T-cell (primary cell): ENCODE measurements at regions not wholly inside any gene's neighbourhood (a gene's known extent, or its start where the extent isn't known, plus 50 kb on each side); places are given as distances from the start of the nearest gene placed in this dataset.

ENCODE experiments used
- ATAC-seq, 4 experiments: fragments of 200-7000 bp in 3 of 4; fragments of 150-1000 bp in 1 of 4; cut with Tn5 transposase; replicated peaks in 1 of 4; 1 replicate in 3 of 4; 2 replicates in 1 of 4; pipeline ENCODE4 v1.10.0; 2021; ENCODE audit warnings: moderate library complexity in 3 of 4, mild to moderate bottlenecking in 2 of 4, moderate number of reproducible peaks in 1 of 4
- CTCF ChIA-PET, 2 donors: fragments of 300-600 bp; sonication (Branson Sonifier 250); formaldehyde crosslinking; loops; one replicate each; lab custom pipeline; 2022; ENCODE audit warnings: antibody characterized with exemption in 2 of 2; lab: Charles Lee
- POLR2A ChIA-PET, 2 donors: fragments of 300-600 bp; sonication (Branson Sonifier 250); formaldehyde crosslinking; loops; one replicate each; lab custom pipeline; 2022; ENCODE audit warnings: antibody characterized with exemption in 2 of 2; lab: Charles Lee
- DNase-seq, 35 experiments: peaks; one replicate each; pipeline versions ENCODE4 v3.0.0 to v3.0.0-alpha.2; 2013 to 2023
- H3K27ac ChIP-seq: one replicate; pipeline ENCODE4 v1.5.1; 2013; ENCODE audit warnings: low read length
- H3K27me3 ChIP-seq, 2 experiments: replicated peaks in 1 of 2; 1 replicate in 1 of 2; 2 replicates in 1 of 2; pipeline versions ENCODE4 v1.6.1 to v1.7.0; 2013; ENCODE audit warnings: low read length in 1 of 2, mixed read lengths in 1 of 2; ENCODE audit not compliant: control insufficient read depth in 2 of 2, insufficient read depth in 2 of 2; ENCODE audit errors: extremely low read depth in 1 of 2
- H3K36me3 ChIP-seq, 2 donors: 1 replicate in 1 of 2; 2 replicates in 1 of 2; pipeline versions ENCODE4 v1.6.1 to v1.7.0; 2013; ENCODE audit warnings: low read length in 1 of 2; ENCODE audit not compliant: control insufficient read depth in 2 of 2, insufficient read depth in 1 of 2; ENCODE audit errors: extremely low read depth in 1 of 2
- H3K4me1 ChIP-seq, 2 experiments: 1 replicate in 1 of 2; 2 replicates in 1 of 2; pipeline versions ENCODE4 v1.6.1 to v1.7.0; 2013; ENCODE audit warnings: low read length in 2 of 2, mixed read lengths in 1 of 2; ENCODE audit not compliant: insufficient read depth in 2 of 2, control insufficient read depth in 1 of 2; ENCODE audit errors: extremely low read depth in 1 of 2
- H3K4me3 ChIP-seq, 2 donors: 1 replicate in 1 of 2; 2 replicates in 1 of 2; pipeline versions ENCODE4 v1.5.1 to v1.7.0; 2013; ENCODE audit warnings: mild to moderate bottlenecking in 2 of 2, low read length in 1 of 2, moderate library complexity in 1 of 2; ENCODE audit not compliant: control insufficient read depth in 1 of 2; ENCODE audit errors: extremely low read depth in 1 of 2
- H3K9me3 ChIP-seq: 2 replicates; pipeline ENCODE4 v1.7.0; 2013
- H3K27ac Mint-ChIP-seq, 2 donors: one replicate each; pipeline ENCODE4 v1.8.0; 2020 to 2021; ENCODE audit warnings: mild to moderate bottlenecking in 2 of 2, mixed read lengths in 2 of 2
- H3K27me3 Mint-ChIP-seq, 2 donors: one replicate each; pipeline ENCODE4 v1.8.0; 2021 to 2022; ENCODE audit warnings: mixed read lengths in 2 of 2
- H3K36me3 Mint-ChIP-seq: one replicate; pipeline ENCODE4 v1.8.0; 2021; ENCODE audit warnings: mixed read lengths
- H3K4me1 Mint-ChIP-seq, 3 donors: one replicate each; pipeline ENCODE4 v1.8.0; 2020 to 2022; ENCODE audit warnings: mixed read lengths in 3 of 3, mild to moderate bottlenecking in 1 of 3
- H3K4me3 Mint-ChIP-seq, 3 donors: one replicate each; pipeline ENCODE4 v1.8.0; 2020 to 2022; ENCODE audit warnings: mild to moderate bottlenecking in 3 of 3, mixed read lengths in 3 of 3, moderate library complexity in 3 of 3
- H3K9me3 Mint-ChIP-seq, 3 donors: one replicate each; pipeline ENCODE4 v1.8.0; 2020 to 2022; ENCODE audit warnings: mixed read lengths in 3 of 3
- WGBS: methylation state at CpG from one replicate; pipeline ENCODE4 v1.1.5; 2013; ENCODE audit warnings: missing lambda C conversion rate; ENCODE audit not compliant: insufficient coverage; 5-methylcytosine and 5-hydroxymethylcytosine counted together

GRCh38 chr4:183392377-183392776 is 52.1 kb upstream of the CDKN2AIP start:
- H3K4me3 Mint-ChIP-seq, result no peak overlapping the region
- no peaks in the 10 kb centered on the region for H3K36me3 Mint-ChIP-seq
- Histone ChIP-seq H3K9me3 (no peaks in the 10 kb centered on the region), H3K27me3 (peaks cover 0 to 30% of the 10 kb centered on the region in 2 experiments), H3K27ac (no peak overlapping the region), H3K4me1 (peaks cover 0 to 13% of the 10 kb centered on the region in 2 experiments), H3K36me3 (no peaks in the 10 kb centered on the region), H3K4me3 (no peak overlapping the region)
- H3K4me1 Mint-ChIP-seq, result peaks cover 17 to 30% (median 21%) of the 10 kb centered on the region in 3 donors
- no CpG with 5 or more reads among the region's 3 CpGs for whole genome bisulfite sequencing
- H3K9me3 Mint-ChIP-seq, result no peaks in the 10 kb centered on the region
- no peak overlapping the region for H3K27ac Mint-ChIP-seq
- ATAC-seq (peak in 2 of 4 experiments; percentile 43 to 65), DNase-seq (no peak)
- POLR2A ChIA-PET, result interaction anchor here in 1 of 2 donors (0.6 kb wide), 1 partner anchor 16 kb away, joined by 7 read pairs; no protein-coding TSS in a partner anchor
- CTCF ChIA-PET, result no interaction called here
- H3K27me3 Mint-ChIP-seq, result peaks cover 3 to 17% of the 10 kb centered on the region in 2 donors

GRCh38 chr4:183393446-183393845 is 51.0 kb upstream of the CDKN2AIP start:
- no peak overlapping the region for H3K4me3 ChIP-seq
- no peak overlapping the region for H3K4me3 Mint-ChIP-seq
- H3K4me1 Mint-ChIP-seq, result peaks cover 23 to 38% (median 28%) of the 10 kb centered on the region in 3 donors
- H3K27ac Mint-ChIP-seq, result no peak overlapping the region
- H3K4me1 ChIP-seq, result peaks cover 9 to 16% of the 10 kb centered on the region in 2 experiments
- POLR2A ChIA-PET, result interaction anchor here in 1 of 2 donors (0.5 kb wide), 1 partner anchor 485 kb away, joined by 6 read pairs; no protein-coding TSS in a partner anchor
- H3K9me3 ChIP-seq, result no peaks in the 10 kb centered on the region
- peaks cover 0 to 13% of the 10 kb centered on the region in 2 donors for H3K27me3 Mint-ChIP-seq
- no peaks in the 10 kb centered on the region for H3K9me3 Mint-ChIP-seq
- no peak for DNase-seq
- 100% methylated on average over 2 of the region's 5 CpGs for WGBS
- peaks cover 0 to 36% of the 10 kb centered on the region in 2 experiments for H3K27me3 ChIP-seq
- no peaks in the 10 kb centered on the region for H3K36me3 ChIP-seq
- no peak overlapping the region for H3K27ac ChIP-seq
- no peaks in the 10 kb centered on the region for H3K36me3 Mint-ChIP-seq
- CTCF ChIA-PET, result interaction anchor here in 1 of 2 donors (0.7 kb wide), 1 partner anchor 131 kb away, joined by 3 read pairs; no protein-coding TSS in a partner anchor
- no peak for ATAC-seq

- DNase-seq (no peak), ATAC-seq (no peak)
- peaks cover 16% of the 10 kb centered on the region in 2 experiments for H3K4me1 ChIP-seq
- Mint-ChIP-seq H3K9me3 (no peaks in the 10 kb centered on the region), H3K4me1 (peaks cover 25 to 46% (median 35%) of the 10 kb centered on the region in 3 donors), H3K27ac (no peak overlapping the region), H3K4me3 (no peak overlapping the region), H3K36me3 (no peaks in the 10 kb centered on the region), H3K27me3 (peaks cover 0 to 10% of the 10 kb centered on the region in 2 donors)
- 95% methylated on average over 8 of the region's 19 CpGs for WGBS
- peaks cover 0 to 33% of the 10 kb centered on the region in 2 experiments for H3K27me3 ChIP-seq
- POLR2A ChIA-PET, result no interaction called here
- no peaks in the 10 kb centered on the region for H3K36me3 ChIP-seq
- H3K4me3 ChIP-seq, result no peak overlapping the region
- H3K27ac ChIP-seq, result no peak overlapping the region
- CTCF ChIA-PET, result no interaction called here
- no peaks in the 10 kb centered on the region for H3K9me3 ChIP-seq
These were observed 50.1 kb upstream of the CDKN2AIP start for GRCh38 chr4:183394166-183394951.
